C4-2B (cell line): ENCODE measurements at regions not wholly inside any gene's neighbourhood (a gene's known extent, or its start where the extent isn't known, plus 50 kb on each side); places are given as distances from the start of the nearest gene placed in this dataset.
"Not testable (repeated sequence)": the region's sequence is repeated elsewhere in the genome, so short reads cannot be mapped to it uniquely, and the experiment has no call there.

Source experiments
- H3K27ac ChIP-seq: fragments of 450-650 bp; 2 replicates; pipeline ENCODE4 v1.5.1; 2017
- ZFX ChIP-seq: fragments of 450-650 bp; IDR thresholded peaks from 2 replicates; pipeline ENCODE4 v1.6.1; 2017
- TF ChIP-seq, protein P1 (sequence below): fragments of 450-650 bp; conservative IDR thresholded peaks from 2 replicates; pipeline ENCODE4 v1.5.1; 2017; ENCODE audit warnings: mild to moderate bottlenecking

DNA sequence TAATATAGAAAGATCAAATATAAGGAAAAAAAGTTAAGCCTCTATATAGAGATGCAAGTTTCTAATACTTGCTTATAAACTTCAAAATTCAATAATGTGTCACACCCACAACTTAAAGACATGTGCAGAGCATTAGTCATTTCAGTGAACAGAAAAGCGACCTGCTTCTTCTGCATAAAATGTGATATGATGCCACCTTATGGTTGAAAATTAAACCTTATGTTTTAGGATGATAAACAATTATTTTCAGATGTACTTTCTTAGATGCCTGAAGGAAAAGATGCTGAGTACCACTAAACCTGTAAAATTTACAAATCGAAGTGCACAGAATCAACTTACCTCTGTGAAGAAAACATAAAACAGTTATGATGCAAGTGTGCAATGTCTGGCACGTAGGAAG, 96.0 kb downstream of the MTERF1 start:
- TF ChIP-seq, protein P1, sequence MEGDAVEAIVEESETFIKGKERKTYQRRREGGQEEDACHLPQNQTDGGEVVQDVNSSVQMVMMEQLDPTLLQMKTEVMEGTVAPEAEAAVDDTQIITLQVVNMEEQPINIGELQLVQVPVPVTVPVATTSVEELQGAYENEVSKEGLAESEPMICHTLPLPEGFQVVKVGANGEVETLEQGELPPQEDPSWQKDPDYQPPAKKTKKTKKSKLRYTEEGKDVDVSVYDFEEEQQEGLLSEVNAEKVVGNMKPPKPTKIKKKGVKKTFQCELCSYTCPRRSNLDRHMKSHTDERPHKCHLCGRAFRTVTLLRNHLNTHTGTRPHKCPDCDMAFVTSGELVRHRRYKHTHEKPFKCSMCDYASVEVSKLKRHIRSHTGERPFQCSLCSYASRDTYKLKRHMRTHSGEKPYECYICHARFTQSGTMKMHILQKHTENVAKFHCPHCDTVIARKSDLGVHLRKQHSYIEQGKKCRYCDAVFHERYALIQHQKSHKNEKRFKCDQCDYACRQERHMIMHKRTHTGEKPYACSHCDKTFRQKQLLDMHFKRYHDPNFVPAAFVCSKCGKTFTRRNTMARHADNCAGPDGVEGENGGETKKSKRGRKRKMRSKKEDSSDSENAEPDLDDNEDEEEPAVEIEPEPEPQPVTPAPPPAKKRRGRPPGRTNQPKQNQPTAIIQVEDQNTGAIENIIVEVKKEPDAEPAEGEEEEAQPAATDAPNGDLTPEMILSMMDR = peak; percentile 71
- TF ChIP-seq ZFX = no peak
- H3K27ac ChIP-seq = no peak overlapping the region

DNA sequence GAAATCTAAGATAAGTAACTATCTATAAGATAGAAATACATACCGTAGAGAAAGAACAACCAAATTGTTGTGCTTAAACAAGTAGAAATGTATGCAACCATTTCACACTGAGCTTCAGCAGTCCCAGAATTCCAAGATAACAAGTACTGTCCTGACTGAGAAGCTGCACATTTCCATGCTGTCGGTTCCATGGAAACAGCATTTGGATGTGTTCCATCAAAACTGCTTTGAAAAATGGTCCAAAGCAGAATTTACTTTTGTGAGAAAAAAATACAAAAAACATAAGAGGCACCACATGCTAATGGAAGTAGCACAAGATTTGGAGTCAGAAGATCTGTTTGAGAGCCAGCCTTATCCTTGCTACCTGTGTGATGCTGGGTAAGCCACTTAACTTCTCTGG, 92.6 kb downstream of the MTERF1 start:
- no peak for TF ChIP-seq ZFX
- TF ChIP-seq, protein P1 = no peak

GRCh38 chr7:91789086-91789485, 91.4 kb downstream of the MTERF1 start:
- TF ChIP-seq ZFX = no peak
- TF ChIP-seq, protein P1 = no peak
- H3K27ac ChIP-seq = no peak overlapping the region

More for the DNA sequence above, 92.6 kb downstream of the MTERF1 start:
- no peak overlapping the region for H3K27ac ChIP-seq

GRCh38 chr7:91789558-91789957, 90.9 kb downstream of the MTERF1 start:
- TF ChIP-seq, protein P1 = no peak
- TF ChIP-seq ZFX = no peak
- no peak overlapping the region for H3K27ac ChIP-seq

GRCh38 chr7:91790646-91791045, 89.9 kb downstream of the MTERF1 start:
- not testable (repeated sequence) for H3K27ac ChIP-seq

DNA sequence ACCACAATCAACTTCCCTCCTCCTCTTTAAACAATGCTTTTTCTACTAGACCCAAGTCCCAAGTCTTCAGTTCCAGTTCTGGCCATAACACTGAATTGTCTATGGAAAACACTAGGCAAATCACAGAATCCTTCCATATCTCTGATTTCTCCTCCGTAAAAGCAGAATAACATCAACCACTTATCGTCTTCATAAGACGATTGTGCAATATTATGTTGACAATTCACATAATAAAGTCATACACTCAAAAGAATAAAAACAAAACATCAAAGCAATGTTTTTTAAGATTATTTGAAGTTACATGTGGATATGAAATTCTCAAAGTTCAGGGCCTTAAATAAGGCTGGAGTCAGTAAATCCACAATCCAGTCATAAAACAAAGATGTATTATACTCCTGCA, 84.4 kb downstream of the MTERF1 start:
- no peak overlapping the region for H3K27ac ChIP-seq
- TF ChIP-seq, protein P1 = no peak
- no peak for TF ChIP-seq ZFX

DNA sequence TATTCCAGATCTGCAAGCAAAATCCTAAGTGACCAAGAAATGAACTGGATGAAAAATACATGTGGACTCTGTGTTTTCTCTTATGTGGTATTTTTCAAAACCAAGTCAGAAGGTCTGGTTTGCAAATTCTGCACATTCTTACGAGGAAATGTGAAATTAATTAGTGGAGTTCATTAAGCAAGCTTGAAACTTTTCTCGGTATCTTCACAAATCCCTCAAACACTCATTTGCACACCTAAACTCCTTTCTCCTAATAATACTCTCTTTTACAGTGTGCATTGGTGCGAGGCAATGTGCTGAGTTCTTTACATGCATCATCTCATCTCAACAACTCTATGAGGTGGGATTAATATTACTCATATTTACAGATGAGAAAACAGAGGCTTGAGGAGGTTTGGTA, 82.1 kb downstream of the MTERF1 start:
- H3K27ac ChIP-seq = no peak overlapping the region
- TF ChIP-seq ZFX = no peak
- TF ChIP-seq, protein P1 = no peak

GRCh38 chr7:91800389-91800788, 80.1 kb downstream of the MTERF1 start:
- no peak overlapping the region for H3K27ac ChIP-seq
- TF ChIP-seq, protein P1 = no peak
- TF ChIP-seq ZFX = no peak
